MG63 (cell line): ENCODE measurements at regions not wholly inside any gene's neighbourhood (a gene's known extent, or its start where the extent isn't known, plus 50 kb on each side); places are given as distances from the start of the nearest gene placed in this dataset.

Experiments used
- DNase-seq: peaks from one replicate; pipeline ENCODE4 v3.0.0-alpha.2; 2020
- H3K27me3 ChIP-seq: fragments of 250-450 bp; sonication (Bioruptor Pico); 2 replicates; pipeline ENCODE4 v1.5.1; 2020; ENCODE audit warnings: mild to moderate bottlenecking, moderate library complexity
- H3K36me3 ChIP-seq: fragments of 250-450 bp; sonication (Bioruptor Pico); 2 replicates; pipeline ENCODE4 v1.5.1; 2020; ENCODE audit warnings: mild to moderate bottlenecking, moderate library complexity
- H3K4me3 ChIP-seq: fragments of 250-450 bp; sonication (Bioruptor Pico); 2 replicates; pipeline ENCODE4 v1.5.1; 2020; ENCODE audit warnings: mild to moderate bottlenecking, moderate library complexity
- H3K9me3 ChIP-seq: fragments of 250-450 bp; sonication (Bioruptor Pico); 2 replicates; pipeline ENCODE4 v1.5.1; 2020; ENCODE audit warnings: mild to moderate bottlenecking, moderate library complexity

DNA sequence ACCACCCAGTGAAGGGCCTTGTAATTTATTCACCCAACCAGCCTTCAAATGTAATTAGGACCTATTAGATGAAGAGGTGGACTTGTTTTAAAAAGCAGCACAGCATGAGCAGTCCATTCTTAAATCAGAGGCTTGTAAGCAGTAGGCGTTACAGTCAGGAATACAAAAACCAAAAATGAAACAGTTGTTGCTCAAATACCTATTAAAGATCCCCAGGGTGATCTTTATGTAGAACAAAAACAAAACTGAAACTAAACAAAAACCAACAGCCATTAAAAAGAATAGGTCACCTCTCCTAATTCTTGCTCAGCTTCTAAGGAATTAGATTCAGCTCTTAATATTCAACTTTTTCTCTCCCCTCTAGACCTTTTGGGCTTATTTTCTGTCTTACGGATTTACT is 104.9 kb upstream of the ST8SIA2 start:
- Histone ChIP-seq H3K36me3 (no peaks in the 10 kb centered on the region), H3K4me3 (no peak overlapping the region), H3K9me3 (no peaks in the 10 kb centered on the region), H3K27me3 (peaks cover 8% of the 10 kb centered on the region)
- no peak for DNase-seq

DNA sequence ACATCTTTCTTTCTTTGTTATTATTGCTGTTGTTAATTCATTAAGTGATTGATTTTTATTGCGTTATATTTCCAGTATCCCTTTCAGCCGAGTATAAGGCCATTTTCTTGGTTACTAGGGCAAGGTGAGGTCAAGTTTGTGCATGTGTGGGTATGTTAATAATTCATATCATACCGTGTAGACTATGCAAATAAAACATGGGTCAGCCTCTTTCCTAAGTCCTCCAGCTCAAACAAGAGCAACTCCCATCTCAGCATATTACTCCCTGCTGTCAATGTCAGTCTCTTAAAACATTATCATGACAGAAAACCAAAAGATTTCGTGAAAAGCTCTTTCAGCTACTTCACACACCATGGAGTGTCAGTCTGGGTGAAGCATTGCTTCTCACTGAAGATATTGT is 103.9 kb upstream of the ST8SIA2 start:
- no peak for DNase-seq
- Histone ChIP-seq H3K27me3 (peaks cover 15% of the 10 kb centered on the region), H3K36me3 (no peaks in the 10 kb centered on the region), H3K4me3 (no peak overlapping the region), H3K9me3 (no peaks in the 10 kb centered on the region)

DNA sequence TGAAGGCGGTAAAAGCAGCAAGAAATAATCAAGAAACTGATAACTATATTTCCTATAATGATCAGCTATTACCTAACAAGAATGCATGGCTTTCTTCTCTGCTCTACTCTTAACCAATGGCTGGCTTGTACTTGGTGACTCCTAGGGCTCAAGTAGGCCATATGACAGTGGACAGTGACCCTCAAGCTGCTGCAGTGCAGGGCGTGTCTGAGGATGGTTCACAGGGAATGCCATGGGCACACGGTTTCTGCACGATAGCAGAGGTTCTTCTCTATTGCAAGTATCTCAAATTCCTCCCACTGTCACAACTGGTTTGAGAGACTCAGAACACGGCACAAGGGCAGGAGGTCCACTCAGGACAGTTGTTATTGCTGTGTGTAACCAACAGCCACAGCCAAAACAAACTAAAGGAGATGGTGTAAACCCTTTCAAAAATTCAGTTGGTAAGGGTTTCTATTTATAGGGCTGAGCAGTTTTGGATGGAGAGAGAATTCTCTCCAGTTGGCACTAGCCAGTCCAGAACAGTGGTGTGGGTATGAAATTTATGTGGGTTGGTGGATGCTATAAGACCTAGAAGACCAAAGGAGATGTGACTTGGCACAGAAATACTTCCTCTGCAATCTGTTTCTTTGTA is 103.2 kb upstream of the ST8SIA2 start:
- DNase-seq, result no peak
- H3K36me3 ChIP-seq, result no peaks in the 10 kb centered on the region
- H3K4me3 ChIP-seq, result no peak overlapping the region
- no peaks in the 10 kb centered on the region for H3K9me3 ChIP-seq
- peaks cover 18% of the 10 kb centered on the region for H3K27me3 ChIP-seq

GRCh38 chr15:92291900-92292299 is 101.8 kb upstream of the ST8SIA2 start:
- H3K4me3 ChIP-seq, result no peak overlapping the region
- H3K36me3 ChIP-seq, result no peaks in the 10 kb centered on the region
- no peaks in the 10 kb centered on the region for H3K9me3 ChIP-seq
- DNase-seq, result no peak
- H3K27me3 ChIP-seq, result peaks cover 19% of the 10 kb centered on the region

DNA sequence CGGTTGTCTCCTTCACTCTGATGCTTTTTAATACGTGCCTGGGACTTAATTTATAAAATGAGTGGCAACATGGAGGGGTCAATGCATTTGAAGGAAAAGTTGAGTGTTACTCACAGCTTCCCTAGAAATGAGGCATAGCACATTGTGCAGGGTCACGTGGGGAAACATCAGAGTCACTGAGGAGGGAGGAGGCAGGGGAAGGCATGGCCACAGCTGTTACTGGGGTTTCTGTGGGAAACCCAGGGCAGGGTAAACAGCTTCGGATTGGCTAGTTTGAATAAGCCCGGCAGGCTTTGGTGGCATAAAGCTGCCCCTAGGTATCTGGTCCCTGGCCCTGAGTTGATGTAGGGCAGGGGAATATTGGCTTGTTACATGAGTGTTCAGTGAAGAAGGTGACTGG is 98.9 kb upstream of the ST8SIA2 start:
- no peak for DNase-seq
- peaks cover 26% of the 10 kb centered on the region for H3K27me3 ChIP-seq
- H3K9me3 ChIP-seq, result no peaks in the 10 kb centered on the region
- H3K4me3 ChIP-seq, result no peak overlapping the region
- no peaks in the 10 kb centered on the region for H3K36me3 ChIP-seq

GRCh38 chr15:92304223-92304975 is 89.3 kb upstream of the ST8SIA2 start:
- H3K27me3 ChIP-seq, result peaks cover 9% of the 10 kb centered on the region
- no peaks in the 10 kb centered on the region for H3K36me3 ChIP-seq
- H3K9me3 ChIP-seq, result no peaks in the 10 kb centered on the region
- DNase-seq, result no peak
- no peak overlapping the region for H3K4me3 ChIP-seq

GRCh38 chr15:92305343-92305742 is 88.3 kb upstream of the ST8SIA2 start:
- Histone ChIP-seq H3K27me3 (peaks cover 9% of the 10 kb centered on the region), H3K4me3 (no peak overlapping the region), H3K9me3 (no peaks in the 10 kb centered on the region), H3K36me3 (no peaks in the 10 kb centered on the region)
- DNase-seq, result no peak

DNA sequence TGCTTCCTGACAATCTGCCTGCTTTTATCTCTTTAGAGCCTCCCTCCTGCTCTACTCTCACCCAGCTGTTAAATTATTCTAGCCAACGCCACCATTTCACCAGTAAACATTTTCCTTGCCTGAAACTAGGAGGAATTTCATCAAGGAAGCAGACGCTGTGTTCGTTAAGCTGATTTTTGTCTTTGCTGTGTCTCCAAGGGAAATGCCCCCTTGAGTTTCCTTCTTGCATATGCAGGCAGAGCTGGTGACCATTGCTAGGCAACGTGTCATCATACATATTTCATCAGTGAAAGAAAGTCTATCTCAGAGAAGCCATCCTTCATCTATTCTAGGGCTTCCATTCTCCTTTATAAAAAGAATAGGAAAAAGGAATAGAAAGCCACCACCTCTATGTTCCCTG is 87.0 kb upstream of the ST8SIA2 start:
- DNase-seq, result no peak
- no peak overlapping the region for H3K4me3 ChIP-seq
- no peaks in the 10 kb centered on the region for H3K36me3 ChIP-seq
- peaks cover 9% of the 10 kb centered on the region for H3K27me3 ChIP-seq
- no peaks in the 10 kb centered on the region for H3K9me3 ChIP-seq

DNA sequence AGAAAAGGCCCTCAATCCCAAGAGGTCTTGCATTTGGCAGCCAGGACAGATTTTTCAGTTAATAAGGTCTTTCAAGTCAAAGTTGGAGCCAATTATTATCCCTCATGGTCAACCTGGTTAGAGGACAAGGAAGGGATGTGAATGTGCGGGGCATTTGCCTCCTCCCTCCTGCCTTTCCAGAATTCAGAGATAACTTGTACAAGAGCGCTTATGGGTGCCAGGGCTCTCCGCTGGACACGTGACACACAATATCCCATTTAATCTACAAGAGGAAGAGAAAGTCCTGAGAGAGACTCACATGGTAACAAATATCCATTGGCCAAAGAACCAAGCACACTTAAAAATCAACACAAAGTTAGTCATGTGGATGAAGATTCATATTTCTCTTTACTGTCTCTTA is 78.5 kb upstream of the ST8SIA2 start:
- DNase-seq, result no peak
- Histone ChIP-seq H3K9me3 (no peaks in the 10 kb centered on the region), H3K27me3 (peaks cover 18% of the 10 kb centered on the region), H3K36me3 (no peaks in the 10 kb centered on the region), H3K4me3 (no peak overlapping the region)

GRCh38 chr15:92315595-92316211 is 78.0 kb upstream of the ST8SIA2 start:
- H3K9me3 ChIP-seq, result no peaks in the 10 kb centered on the region
- no peak for DNase-seq

GRCh38 chr15:92316586-92317295 is 76.9 kb upstream of the ST8SIA2 start:
- Histone ChIP-seq H3K4me3 (no peak overlapping the region), H3K9me3 (no peaks in the 10 kb centered on the region), H3K36me3 (no peaks in the 10 kb centered on the region), H3K27me3 (peaks cover 18% of the 10 kb centered on the region)
- DNase-seq, result no peak

More at GRCh38 chr15:92315595-92316211, 78.0 kb upstream of the ST8SIA2 start:
- Histone ChIP-seq H3K27me3 (peaks cover 18% of the 10 kb centered on the region), H3K36me3 (no peaks in the 10 kb centered on the region), H3K4me3 (no peak overlapping the region)

GRCh38 chr15:92320012-92320699 is 73.5 kb upstream of the ST8SIA2 start:
- Histone ChIP-seq H3K9me3 (no peaks in the 10 kb centered on the region), H3K27me3 (peaks cover 14% of the 10 kb centered on the region), H3K36me3 (no peaks in the 10 kb centered on the region), H3K4me3 (no peak overlapping the region)
- DNase-seq, result no peak

GRCh38 chr15:92322566-92323355 is 70.9 kb upstream of the ST8SIA2 start:
- Histone ChIP-seq H3K4me3 (no peak overlapping the region), H3K9me3 (no peaks in the 10 kb centered on the region), H3K27me3 (peaks cover 6% of the 10 kb centered on the region; the same call in 1 of the 2 replicates), H3K36me3 (no peaks in the 10 kb centered on the region)
- DNase-seq, result no peak

DNA sequence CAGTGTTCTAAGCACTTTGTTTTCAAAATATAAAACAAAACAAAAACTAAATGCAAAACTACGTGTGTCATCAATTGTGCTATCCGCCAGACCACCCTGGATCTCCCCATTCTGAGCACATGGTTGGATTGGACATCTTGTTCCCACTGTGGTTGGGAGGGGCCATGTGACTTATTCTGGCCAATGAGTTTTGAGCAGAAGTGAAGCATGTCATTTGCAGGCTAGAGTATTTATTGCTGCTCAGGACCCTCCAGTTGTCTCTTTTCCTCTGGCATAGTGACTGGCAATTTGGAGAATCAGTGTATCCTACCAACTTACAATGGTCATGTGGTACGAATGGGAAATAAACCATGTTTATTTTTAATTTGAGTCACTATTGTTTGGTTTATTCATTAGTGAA is 70.2 kb upstream of the ST8SIA2 start:
- DNase-seq, result no peak
- Histone ChIP-seq H3K36me3 (no peaks in the 10 kb centered on the region), H3K4me3 (no peak overlapping the region), H3K9me3 (no peaks in the 10 kb centered on the region), H3K27me3 (peaks cover 6% of the 10 kb centered on the region; the same call in 1 of the 2 replicates)

GRCh38 chr15:92324101-92324963 is 69.3 kb upstream of the ST8SIA2 start:
- H3K9me3 ChIP-seq, result no peaks in the 10 kb centered on the region
- no peak for DNase-seq
- peaks cover 6% of the 10 kb centered on the region; the same call in 1 of the 2 replicates for H3K27me3 ChIP-seq
- no peak overlapping the region for H3K4me3 ChIP-seq
- no peaks in the 10 kb centered on the region for H3K36me3 ChIP-seq
